ENCODE measurements at regions not wholly inside any gene's neighbourhood (a gene's known extent, or its start where the extent isn't known, plus 50 kb on each side); places are given as distances from the start of the nearest gene placed in this dataset.
"Not testable (repeated sequence)": the region's sequence is repeated elsewhere in the genome, so short reads cannot be mapped to it uniquely, and the experiment has no call there.

GRCh38 chr1:116850436-116850835, 59.3 kb upstream of the PTGFRN start:
- intact Hi-C loops (cut with micrococcal nuclease): no loop called here

GRCh38 chr1:116851189-116851588, 58.5 kb upstream of the PTGFRN start:
- intact Hi-C loops (cut with micrococcal nuclease): not testable (repeated sequence)

- intact Hi-C loops (cut with micrococcal nuclease): no loop called here
Measured at GRCh38 chr1:116851846-116852245, 57.9 kb upstream of the PTGFRN start.

DNA sequence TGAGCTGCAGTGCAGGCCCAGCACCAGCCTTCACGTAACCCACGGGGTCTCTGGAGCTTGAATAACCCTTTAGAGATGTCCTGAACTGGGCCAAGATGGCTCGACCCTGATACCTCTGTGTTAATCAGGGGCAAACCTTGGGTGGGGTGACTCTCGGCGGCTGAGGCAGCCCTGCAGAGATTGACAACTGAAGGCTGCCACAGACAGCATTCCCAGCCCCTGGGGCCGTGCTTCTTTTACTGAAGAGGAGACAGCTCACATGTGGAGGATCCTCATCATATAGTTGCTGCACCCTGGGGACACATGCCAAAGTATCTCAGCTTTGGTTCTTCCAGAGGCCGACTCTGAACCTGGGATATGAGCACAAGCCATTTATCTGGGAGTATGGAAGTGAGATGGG, 57.3 kb upstream of the PTGFRN start:
- intact Hi-C loops (cut with micrococcal nuclease): no loop called here

DNA sequence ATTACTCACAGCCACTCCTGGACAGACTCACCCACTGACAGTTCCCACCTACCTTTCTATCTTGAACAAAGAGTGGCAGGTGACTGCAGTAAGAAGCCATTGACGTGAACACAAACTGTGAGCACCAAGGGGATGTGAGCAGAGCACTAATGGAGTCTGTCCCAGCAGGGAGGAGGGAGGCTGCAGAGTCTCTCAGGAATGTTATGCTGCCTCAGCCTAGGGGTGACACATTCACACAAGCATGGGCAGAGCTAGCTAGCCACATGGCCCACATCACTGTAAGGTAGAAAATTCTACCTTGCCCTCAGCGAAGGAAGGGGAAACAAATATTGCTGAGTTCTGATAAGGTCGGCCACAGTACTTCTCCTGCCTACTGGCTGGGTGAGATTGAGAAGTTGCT, 56.8 kb upstream of the PTGFRN start:
- intact Hi-C loops (cut with micrococcal nuclease): no loop called here

DNA sequence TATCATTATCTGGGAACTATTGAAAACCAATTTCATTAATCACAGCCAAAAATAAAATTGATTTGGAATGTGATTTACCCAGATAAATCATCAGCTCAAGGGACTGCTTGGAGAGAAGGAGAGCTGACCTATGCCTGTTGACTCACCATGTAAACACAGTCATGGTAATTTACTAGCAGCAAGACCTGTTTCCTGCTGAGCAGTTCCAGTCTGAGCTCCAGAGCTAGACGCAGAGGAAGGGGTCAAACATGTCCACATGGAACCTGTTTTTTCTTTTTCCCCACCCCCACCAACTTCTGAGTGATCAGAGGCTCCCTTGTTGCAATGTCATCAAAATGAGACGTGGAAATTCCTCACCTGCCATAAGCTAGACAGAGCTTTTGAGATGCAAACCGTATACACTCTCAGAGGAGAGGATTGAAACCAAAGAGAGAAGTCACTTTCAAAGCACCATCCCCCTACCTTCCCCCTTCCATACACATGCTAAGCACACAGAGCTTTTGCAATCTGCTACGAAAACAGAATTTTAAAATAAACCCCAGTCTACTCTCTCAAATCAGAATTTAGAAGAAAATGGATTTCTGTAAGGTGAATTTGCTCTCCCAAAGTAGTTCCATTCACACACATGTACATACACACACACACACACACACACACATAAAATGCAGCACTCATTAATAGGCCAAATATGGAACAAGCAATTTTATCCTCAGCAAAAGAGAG, 55.9 kb upstream of the PTGFRN start:
- intact Hi-C loops (cut with micrococcal nuclease): loop anchor here (1.0 to 2.0 kb wide), 2 partner anchors 12 to 25 kb away; no protein-coding TSS in a partner anchor

- intact Hi-C loops (cut with micrococcal nuclease): loop anchor here (1.0 to 2.0 kb wide), 2 partner anchors 12 to 24 kb away; no protein-coding TSS in a partner anchor
Measured at GRCh38 chr1:116854403-116854690, 55.4 kb upstream of the PTGFRN start.

- intact Hi-C loops (cut with micrococcal nuclease): loop anchor here (1.0 to 2.0 kb wide), 2 partner anchors 12 to 24 kb away; no protein-coding TSS in a partner anchor
Measured at GRCh38 chr1:116854716-116855115, 55.0 kb upstream of the PTGFRN start.

GRCh38 chr1:116855191-116855619, 54.5 kb upstream of the PTGFRN start:
- intact Hi-C loops (cut with micrococcal nuclease): loop anchor here (2.0 kb wide), 1 partner anchor 24 kb away; no protein-coding TSS in a partner anchor

DNA sequence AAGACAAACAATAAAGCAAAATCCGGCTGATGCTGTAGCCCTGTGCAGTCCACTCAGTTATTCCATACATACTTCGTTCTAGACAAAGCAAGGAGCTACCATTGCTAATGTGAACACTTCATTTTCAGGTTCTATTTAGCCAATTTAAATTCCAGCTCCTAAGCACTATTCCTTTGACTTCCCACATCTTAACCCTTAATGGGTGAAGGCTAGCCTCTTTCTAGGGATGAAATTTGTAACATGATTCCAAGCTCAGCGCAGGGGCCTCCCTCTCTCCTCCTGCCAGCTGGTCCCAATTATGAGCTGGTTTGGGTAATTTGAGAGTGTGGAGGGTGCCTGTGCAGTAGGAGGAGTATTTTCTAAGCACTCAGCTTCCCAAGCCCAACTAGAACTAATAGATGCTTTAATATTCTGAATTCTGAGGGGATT, 53.9 kb upstream of the PTGFRN start:
- intact Hi-C loops (cut with micrococcal nuclease): loop anchor here (2.0 kb wide), 1 partner anchor 23 kb away; no protein-coding TSS in a partner anchor

DNA sequence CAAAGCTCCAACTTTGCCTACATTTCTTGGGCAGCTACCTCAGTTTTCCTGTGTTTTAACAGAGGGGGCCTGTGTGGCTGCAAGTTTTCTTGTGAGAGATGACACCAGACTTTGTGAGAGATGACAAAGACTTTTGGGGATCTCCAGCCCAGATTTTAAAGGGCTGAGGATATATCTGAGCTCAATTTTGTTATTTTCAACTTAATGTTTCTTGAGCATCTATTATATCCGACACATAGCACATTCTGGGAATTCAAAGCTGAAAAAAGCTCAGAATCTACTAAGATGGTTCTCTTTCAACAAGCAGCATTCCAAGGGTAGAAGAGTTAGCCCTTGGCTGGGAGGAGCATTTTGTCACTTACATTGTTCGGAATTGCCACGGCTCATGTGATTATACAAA, 53.4 kb upstream of the PTGFRN start:
- intact Hi-C loops (cut with micrococcal nuclease): no loop called here

- intact Hi-C loops (cut with micrococcal nuclease): no loop called here
Measured at GRCh38 chr1:116857092-116857491, 52.6 kb upstream of the PTGFRN start.

Measured in T-helper 1 cell treated with Interleukin-12 subunit alpha and Interleukin-12 subunit beta and Interleukin-4 antibody, amounts not matched to agents 30 ng/mL and 1 ng/mL, for 36 hours (primary cell).